ENCODE measurements at regions not wholly inside any gene's neighbourhood (a gene's known extent, or its start where the extent isn't known, plus 50 kb on each side); places are given as distances from the start of the nearest gene placed in this dataset.

DNA sequence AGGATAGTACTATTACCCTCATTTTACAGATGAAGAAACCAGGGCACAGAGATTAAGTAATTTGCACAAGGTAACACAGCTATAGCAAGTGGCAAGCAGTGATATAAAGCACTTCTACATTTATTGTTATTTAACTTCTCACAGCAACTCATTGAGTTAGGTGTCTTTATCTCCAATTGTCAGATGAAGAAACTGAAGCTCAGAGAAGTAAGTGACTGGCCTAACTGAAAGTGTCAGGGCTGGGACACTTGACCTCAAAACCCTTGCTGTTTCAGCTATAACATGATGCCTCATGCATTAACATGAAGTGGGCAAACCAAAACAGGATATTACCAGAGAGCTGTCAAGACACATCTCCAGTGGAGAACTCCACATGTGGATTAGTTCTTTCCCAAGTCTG lies 65.8 kb upstream of the LEKR1 start:
- DNase-seq, result no peak
- intact Hi-C loops (cut with DNase I), result no loop called here

DNA sequence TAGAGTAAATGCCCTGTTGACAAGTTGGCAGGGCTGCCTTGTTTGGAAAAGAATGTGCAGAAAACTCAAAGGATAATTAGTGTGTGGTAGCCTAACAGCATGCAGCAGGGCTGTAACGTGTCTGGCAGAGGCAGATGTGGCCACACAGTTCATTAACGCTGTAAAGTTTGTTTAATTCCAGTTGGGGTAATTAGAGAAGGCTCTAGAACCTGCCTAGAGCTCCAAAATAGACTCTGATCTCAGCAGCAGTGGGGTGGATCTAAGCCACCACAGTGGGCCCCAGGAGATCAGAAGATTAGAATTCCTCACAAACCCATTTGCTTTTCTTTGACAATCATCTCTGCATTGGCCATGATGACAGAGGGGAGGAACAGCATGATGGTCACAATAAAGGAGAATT lies 65.1 kb upstream of the LEKR1 start:
- intact Hi-C loops (cut with DNase I), result no loop called here
- peak in 1 of 10 donors; percentile 35 for DNase-seq

DNA sequence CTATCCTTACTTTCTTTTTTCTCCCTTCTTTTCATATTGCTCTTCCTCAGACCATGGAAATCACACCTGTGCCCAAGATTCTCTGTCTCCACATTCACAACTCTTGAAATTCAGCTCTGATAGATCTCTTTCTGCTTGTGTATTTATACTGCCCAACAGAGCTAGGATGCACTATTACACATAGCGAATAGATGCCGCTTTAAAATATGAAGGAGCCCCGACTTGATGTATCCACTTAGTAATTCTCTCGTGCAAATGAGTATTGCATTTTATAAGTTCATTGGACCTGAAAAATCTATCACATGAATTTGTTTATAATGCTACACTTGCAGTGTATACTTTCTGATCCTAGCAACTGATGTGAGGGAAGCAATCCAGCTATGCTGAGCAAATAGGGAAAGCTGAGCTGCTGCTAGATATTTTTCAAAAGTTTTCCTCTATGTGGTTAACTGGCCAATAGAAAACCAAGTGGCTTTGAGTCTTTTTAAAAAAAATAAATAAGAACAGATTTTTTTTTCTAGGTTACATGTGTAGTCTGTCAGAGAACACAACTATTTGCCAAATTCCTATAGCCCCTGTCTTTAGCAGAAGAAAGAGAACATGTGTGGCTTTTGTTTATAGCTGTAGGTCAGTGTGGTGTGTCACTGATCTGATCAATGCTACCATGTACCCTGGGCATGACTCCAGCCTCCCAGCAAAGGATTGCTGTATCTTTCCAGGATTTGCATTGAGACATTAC lies 64.3 kb upstream of the LEKR1 start:
- intact Hi-C loops (cut with DNase I), result no loop called here
- DNase-seq, result no peak

DNA sequence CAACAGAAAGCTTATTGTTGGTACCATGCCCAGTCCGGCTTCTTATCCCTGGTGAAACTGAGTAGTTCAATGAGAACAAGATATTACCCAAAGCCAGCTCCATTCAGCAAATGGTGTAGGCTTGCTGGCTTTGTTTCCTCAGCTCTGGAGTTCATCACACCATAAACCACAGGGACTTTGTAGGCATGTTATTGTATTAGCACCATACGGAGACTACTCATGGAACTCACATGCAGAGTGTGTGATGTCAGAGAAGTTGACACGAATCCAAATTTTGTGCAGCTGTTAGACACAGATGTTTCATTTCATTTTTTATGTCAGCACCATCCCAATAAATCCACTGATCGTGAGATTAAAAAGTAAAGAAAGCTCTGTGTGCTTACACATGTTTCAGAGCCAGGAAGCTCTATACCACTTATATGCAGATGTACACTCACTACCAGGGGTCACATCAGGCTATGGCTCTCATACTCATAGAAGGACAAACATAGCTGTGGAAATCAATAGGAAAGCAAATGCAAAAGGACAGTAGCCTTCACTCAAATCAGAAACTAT lies 63.4 kb upstream of the LEKR1 start:
- no peak for DNase-seq
- intact Hi-C loops (cut with DNase I), result no loop called here

DNA sequence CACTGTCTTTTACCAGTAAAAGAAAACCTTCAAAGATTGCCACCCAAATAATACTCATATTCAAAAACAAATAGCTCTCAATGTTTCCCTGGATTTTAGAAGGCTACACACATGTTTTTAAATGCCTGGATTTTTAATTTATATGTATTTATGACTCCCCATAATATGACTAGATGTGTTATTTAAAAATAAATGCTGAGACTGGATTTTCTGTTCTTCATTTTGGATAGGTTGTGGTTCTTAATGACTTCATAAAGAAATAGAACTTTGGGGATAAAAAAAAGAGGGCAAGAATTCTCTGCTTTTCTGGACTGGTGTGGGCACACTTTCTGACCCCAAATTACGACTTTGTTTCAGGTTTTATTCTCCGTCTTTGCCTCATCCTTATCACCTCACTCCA lies 62.8 kb upstream of the LEKR1 start:
- intact Hi-C loops (cut with DNase I), result no loop called here

DNA sequence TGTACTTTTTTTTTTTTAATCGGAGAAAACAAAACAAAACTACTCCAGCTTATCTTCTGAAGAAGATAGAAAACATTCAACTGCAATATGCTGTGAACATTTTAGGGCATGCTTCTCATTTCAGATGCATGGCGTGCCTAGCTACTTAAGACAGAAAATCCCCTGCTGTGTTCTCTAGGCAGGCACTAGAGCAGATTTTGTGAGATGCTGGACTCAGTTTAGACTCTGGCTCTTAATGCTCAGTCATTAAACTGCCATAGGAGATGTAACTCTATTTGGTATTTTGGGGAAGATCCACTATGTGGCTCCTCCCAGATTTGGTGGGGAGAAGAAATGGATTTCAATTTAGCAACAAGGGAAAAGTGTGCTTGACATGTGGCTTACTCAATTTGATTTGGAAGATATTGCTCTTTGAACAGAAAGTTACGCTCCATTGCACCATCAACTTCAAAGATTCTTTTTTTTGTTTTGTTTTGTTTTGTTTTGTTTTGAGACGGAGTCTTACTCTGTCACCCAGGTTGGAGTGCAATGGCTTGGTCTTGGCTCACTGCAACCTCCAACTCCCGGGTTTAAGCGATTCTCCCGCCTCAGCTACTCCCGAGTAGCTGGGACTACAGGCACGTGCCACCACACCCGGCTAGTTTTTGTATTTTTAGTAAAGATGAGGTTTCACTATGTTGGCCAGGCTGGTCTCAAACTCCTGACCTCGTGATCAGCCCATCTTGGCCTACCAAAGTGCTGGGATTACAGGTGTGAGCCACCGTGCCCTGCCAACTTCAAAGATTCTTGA lies 62.0 kb upstream of the LEKR1 start:
- DNase-seq, result no peak
- intact Hi-C loops (cut with DNase I), result no loop called here

More for the DNA sequence above, 62.8 kb upstream of the LEKR1 start:
- DNase-seq, result no peak

DNA sequence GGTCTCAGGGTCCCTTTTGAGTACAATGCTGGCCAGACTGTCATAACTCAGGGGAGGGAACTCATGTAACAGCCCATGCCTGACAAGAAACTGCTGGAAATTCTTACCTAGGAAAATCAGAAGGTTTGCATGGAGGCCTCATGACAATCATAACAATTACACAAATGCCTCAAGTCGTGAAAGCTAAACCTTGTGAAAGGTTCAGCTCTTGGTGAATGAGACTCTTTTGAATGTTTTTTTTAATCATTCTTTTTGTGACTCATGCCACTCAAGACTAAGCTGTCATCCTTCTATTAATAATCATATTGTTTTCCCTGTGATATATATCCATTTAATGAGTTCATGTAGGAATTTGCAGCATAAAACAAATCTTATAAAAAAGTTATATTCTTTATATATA lies 61.4 kb upstream of the LEKR1 start:
- intact Hi-C loops (cut with DNase I), result no loop called here

GRCh38 chr3:156768390-156768789 lies 57.8 kb upstream of the LEKR1 start:
- intact Hi-C loops (cut with DNase I), result no loop called here

More for the DNA sequence above, 61.4 kb upstream of the LEKR1 start:
- DNase-seq, result no peak

GRCh38 chr3:156769721-156770654 lies 56.2 kb upstream of the LEKR1 start:
- no peak for DNase-seq
- intact Hi-C loops (cut with DNase I), result no loop called here

More at GRCh38 chr3:156768390-156768789, 57.8 kb upstream of the LEKR1 start:
- DNase-seq, result no peak

DNA sequence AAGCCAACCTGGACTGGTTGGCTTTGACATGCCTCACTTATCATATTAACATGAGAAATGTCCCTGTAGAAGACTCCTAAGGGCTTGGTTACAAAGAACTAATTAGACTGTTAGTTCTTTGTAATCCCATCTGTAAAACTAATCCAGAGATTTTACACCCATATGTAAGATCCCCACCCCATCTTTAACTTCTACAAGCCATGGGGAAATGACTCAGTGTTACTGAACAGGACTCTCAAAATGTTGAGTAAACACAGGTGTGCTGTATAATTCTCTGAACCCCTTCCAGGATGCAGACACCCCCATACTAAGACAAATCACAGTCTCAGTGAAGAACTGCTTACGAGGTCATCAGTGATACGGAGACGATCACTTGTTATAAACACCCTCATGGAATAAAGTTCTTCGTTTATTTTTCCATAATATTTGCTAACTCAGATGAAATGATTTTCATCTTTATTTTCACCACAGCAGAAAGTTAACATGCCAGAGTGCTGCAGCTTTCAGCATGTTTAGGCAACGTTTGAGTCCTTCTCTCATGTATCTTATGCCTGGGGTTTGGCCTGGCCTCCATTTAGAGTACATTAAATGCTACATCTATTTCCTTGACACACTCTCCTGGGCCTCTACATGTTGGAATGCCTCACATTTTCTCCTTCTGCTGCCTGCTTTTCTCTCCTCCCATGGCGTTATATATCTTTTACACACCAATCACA lies 55.3 kb upstream of the LEKR1 start:
- DNase-seq, result no peak
- intact Hi-C loops (cut with DNase I), result no loop called here

DNA sequence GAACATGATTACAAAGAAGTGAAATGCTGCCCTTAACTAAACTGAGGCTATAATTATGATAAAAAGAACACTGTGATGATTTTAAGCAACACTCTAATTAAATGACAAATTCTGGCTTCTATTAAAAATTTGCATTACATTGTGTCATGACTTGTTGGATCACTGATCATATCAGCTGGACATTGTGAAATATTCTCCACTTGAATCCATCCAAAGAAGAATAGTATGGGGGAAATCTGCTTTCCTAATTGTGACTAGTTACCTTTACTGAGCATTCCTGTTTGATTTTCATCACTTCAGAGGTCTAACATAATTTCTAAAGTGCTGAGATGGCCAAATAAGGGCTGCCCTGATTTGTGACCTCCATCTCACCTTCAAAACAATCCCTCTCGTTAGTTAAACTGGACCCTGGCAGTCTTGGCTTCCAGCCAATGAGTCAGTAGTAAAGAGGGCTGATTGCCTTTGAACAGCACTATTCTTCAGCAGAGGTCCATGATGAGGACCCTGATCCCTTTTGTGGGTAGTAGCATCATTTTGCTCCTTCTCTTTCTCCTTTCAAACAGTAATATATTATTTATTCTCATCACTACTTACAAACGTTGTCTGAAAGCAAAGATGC lies 53.5 kb upstream of the LEKR1 start:
- intact Hi-C loops (cut with DNase I), result no loop called here
- no peak for DNase-seq

GRCh38 chr3:156776031-156776430 lies 50.1 kb upstream of the LEKR1 start:
- DNase-seq, result no peak
- intact Hi-C loops (cut with DNase I), result no loop called here

All from posterior cingulate gyrus (tissue), 11 donors.